ENCODE measurements at regions not wholly inside any gene's neighbourhood (a gene's known extent, or its start where the extent isn't known, plus 50 kb on each side); places are given as distances from the start of the nearest gene placed in this dataset.

GRCh38 chr3:192993411-192993810 lies 75.8 kb upstream of the MB21D2 start:
- TF ChIP-seq CTCF (conservative IDR thresholded peaks at IDR 0.05 in 1 of 2, IDR thresholded peaks at IDR 0.05 in 1 of 2; ENCODE audit: low read depth in 1 of 2, low read length in 2 of 2) (no peak), EZH2 (IDR thresholded peaks at IDR 0.05; ENCODE audit: low read length, missing control alignments) (no peak)

All from fibroblast of lung (primary cell).